AG10803 (cell line): ENCODE measurements at regions not wholly inside any gene's neighbourhood (a gene's known extent, or its start where the extent isn't known, plus 50 kb on each side); places are given as distances from the start of the nearest gene placed in this dataset.
A peak's percentile ranks its signal among the peaks of the same experiment; 100 is the strongest.

ENCODE experiments used
- DNase-seq: peaks from one replicate; pipeline ENCODE4 v3.0.0; 2010; ENCODE audit warnings: low read depth
- H3K4me3 ChIP-seq: 2 replicates; pipeline ENCODE4 v1.5.1; 2011; ENCODE audit warnings: mild to moderate bottlenecking, low read length, control low read depth
- TF ChIP-seq, protein P1 (sequence below): conservative IDR thresholded peaks from 2 replicates; pipeline ENCODE4 v1.5.1; 2011; ENCODE audit warnings: mild to moderate bottlenecking, low read length, control low read depth, inconsistent platforms

DNA sequence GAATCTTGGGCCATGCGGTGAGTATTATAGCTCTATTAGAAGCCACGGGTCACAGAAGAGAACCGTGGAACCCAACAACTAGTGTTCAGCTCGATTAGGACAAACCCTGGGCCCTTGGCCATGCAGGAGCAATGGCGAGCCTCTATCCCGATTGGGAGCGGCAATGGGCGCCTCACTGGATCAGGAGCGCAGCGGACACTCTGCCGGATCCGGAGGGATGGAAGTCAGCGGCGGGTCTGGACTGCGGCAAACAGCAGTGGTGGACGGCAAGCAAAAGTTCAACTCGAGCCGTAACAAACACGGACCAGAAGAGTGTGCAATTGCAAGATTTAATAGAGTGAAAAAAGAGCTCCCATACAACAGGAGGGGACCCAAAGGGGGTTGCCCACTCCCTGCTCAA, 1481.9 kb downstream of the PCDH9 start:
- H3K4me3 ChIP-seq = no peak overlapping the region
- TF ChIP-seq, protein P1, sequence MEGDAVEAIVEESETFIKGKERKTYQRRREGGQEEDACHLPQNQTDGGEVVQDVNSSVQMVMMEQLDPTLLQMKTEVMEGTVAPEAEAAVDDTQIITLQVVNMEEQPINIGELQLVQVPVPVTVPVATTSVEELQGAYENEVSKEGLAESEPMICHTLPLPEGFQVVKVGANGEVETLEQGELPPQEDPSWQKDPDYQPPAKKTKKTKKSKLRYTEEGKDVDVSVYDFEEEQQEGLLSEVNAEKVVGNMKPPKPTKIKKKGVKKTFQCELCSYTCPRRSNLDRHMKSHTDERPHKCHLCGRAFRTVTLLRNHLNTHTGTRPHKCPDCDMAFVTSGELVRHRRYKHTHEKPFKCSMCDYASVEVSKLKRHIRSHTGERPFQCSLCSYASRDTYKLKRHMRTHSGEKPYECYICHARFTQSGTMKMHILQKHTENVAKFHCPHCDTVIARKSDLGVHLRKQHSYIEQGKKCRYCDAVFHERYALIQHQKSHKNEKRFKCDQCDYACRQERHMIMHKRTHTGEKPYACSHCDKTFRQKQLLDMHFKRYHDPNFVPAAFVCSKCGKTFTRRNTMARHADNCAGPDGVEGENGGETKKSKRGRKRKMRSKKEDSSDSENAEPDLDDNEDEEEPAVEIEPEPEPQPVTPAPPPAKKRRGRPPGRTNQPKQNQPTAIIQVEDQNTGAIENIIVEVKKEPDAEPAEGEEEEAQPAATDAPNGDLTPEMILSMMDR = no peak
- no peak for DNase-seq

DNA sequence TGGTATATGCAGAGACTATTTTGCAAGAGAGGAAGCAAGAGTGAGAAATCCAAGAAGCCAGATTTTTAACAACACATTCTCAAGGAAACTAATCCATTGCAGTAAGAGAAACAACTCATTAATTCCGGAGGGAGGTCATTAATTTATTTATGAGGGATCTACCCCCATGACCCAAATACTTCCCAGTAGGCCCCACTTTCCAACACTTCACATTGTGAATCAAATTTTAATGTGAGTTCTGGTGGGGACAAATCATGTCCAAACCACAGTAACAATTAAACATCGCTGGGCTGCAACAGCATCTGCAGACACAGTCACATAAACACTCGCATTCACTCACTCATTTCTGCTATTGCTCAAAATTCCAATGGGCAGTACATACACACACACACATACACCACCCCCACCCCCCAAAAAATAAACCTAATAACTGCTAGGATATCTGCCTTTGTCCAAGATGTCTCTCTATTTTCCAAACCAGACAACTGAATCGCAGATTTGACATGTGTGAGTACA, 1483.7 kb downstream of the PCDH9 start:
- no peak for DNase-seq
- H3K4me3 ChIP-seq = no peak overlapping the region
- TF ChIP-seq, protein P1 = no peak

DNA sequence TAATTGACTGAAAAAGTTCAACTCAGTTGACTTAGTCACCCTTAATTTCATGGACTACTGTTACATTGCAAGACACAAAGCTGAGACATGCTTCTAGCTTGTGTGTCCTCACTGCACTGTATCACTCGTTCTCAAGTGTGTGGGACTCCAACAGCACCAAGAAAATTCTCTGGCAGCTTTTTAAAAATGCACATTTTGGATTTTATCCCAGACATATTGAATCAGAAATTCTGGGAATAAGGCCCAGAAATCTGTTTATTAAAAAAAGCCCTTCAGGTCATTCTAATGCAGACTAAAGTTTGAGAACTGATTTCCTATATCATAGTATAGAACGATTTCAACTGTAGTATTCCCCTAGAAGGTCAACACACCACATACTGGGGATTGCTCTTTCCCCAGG, 1485.3 kb downstream of the PCDH9 start:
- DNase-seq = peak; percentile 61
- no peak overlapping the region for H3K4me3 ChIP-seq
- TF ChIP-seq, protein P1 = no peak

DNA sequence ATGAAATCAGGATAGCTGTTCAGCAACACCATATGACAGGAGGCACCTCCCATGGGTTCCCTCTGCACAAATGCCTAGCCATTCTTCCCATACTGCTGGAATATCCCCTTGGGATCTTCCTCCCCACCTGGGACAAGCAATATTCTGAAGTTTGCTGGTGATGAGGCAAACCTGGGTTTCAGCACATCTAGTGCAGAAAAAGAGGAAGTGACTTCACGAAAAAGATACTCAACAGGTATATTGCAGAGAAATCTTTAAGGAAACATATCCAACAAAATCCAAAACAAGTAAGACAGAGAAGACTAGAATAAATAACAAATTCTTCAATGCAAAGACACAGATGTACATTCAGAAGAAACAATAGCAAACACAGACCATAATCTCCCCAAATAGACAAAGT, 1497.0 kb downstream of the PCDH9 start:
- TF ChIP-seq, protein P1 = no peak
- H3K4me3 ChIP-seq = no peak overlapping the region
- DNase-seq = no peak

DNA sequence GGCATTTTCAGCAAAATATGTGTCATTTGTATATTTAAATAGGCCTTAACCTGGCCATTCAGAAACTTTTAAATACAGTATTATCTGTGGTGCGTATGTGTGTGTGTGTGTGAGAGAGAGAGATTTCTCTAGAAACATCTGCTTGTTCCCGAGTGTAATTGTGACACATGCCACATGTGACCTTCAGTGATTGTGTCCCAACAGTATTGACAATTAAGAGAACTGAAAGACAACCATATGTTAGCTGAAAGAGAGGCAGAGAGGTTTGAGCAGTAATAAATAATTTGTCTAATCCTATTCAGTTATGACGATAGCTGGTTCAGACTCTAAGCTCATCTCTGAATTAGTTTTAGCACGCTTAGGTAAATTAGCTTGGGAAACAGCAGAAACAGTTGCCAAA, 1503.1 kb downstream of the PCDH9 start:
- no peak overlapping the region for H3K4me3 ChIP-seq
- DNase-seq = peak; percentile 3
- TF ChIP-seq, protein P1 = no peak

DNA sequence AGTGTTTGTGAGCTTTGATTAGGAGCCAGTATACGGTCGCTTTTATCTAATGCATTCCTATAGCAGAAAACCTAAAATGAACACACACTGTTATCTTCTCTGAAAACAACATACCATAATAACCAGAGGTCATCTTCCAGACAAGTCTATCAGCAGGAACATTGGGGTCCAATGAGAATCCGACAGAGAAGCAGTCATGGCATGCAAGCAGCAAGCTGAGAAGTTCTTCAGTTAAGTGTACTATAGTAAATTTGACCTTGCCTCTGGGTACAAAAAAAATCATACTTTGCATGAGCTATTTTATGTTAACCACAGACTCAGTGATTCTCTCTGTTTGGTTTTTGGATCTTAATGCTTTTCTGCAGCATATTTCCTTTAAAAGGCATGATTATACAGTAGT, 1505.1 kb downstream of the PCDH9 start:
- TF ChIP-seq, protein P1 = no peak
- H3K4me3 ChIP-seq = no peak overlapping the region
- no peak for DNase-seq

DNA sequence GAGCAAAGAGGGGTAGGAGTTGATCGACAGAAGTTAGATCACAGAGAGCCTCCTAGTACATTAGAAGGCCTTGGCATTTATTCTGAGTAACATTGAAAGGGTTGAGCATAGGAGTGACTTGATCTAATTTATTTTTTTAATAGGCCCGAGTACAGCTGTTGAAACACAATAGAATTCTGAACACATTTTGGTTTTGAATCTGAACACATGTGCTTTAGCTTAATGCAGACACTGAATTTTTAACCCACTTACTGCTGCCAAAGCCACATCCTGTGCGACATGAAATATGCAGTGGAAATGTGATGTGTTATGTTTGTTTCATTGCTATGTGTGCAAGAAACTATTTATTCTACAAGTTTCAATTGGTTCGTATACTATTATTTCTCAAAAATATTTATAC, 1505.9 kb downstream of the PCDH9 start:
- DNase-seq = peak; percentile 80
- TF ChIP-seq, protein P1 = no peak
- no peak overlapping the region for H3K4me3 ChIP-seq
